GM18858 (cell line): ENCODE measurements at regions not wholly inside any gene's neighbourhood (a gene's known extent, or its start where the extent isn't known, plus 50 kb on each side); places are given as distances from the start of the nearest gene placed in this dataset.

Experiments used
- ATAC-seq: cut with Tn5 transposase; IDR thresholded peaks from one replicate; pipeline ENCODE4 v1.9.1; 2021; ENCODE audit not compliant: unreplicated experiment

- no peak for ATAC-seq
Observed at GRCh38 chr15:85976102-85976501, 103.6 kb upstream of the AGBL1 start.

GRCh38 chr15:85976986-85977385, 102.7 kb upstream of the AGBL1 start:
- ATAC-seq, result no peak

GRCh38 chr15:85977586-85977985, 102.1 kb upstream of the AGBL1 start:
- no peak for ATAC-seq

- no peak for ATAC-seq
Observed at GRCh38 chr15:85979929-85980328, 99.7 kb upstream of the AGBL1 start.

GRCh38 chr15:85980946-85981345, 98.7 kb upstream of the AGBL1 start:
- ATAC-seq, result no peak

GRCh38 chr15:85984241-85984640, 95.4 kb upstream of the AGBL1 start:
- ATAC-seq, result no peak

- ATAC-seq, result no peak
Observed at GRCh38 chr15:85986116-85986515, 93.6 kb upstream of the AGBL1 start.

- ATAC-seq, result no peak
Observed at GRCh38 chr15:85986741-85987140, 92.9 kb upstream of the AGBL1 start.

GRCh38 chr15:85988741-85989140, 90.9 kb upstream of the AGBL1 start:
- ATAC-seq, result no peak

GRCh38 chr15:85992224-85992623, 87.4 kb upstream of the AGBL1 start:
- ATAC-seq, result no peak

GRCh38 chr15:85993116-85993515, 86.6 kb upstream of the AGBL1 start:
- no peak for ATAC-seq

- ATAC-seq, result no peak
Observed at GRCh38 chr15:85997618-85998017, 82.1 kb upstream of the AGBL1 start.

GRCh38 chr15:85999658-86000057, 80.0 kb upstream of the AGBL1 start:
- ATAC-seq, result no peak

GRCh38 chr15:86001200-86001599, 78.5 kb upstream of the AGBL1 start:
- no peak for ATAC-seq

- no peak for ATAC-seq
Observed at GRCh38 chr15:86002444-86002843, 77.2 kb upstream of the AGBL1 start.

- ATAC-seq, result no peak
Observed at GRCh38 chr15:86004061-86004460, 75.6 kb upstream of the AGBL1 start.

- no peak for ATAC-seq
Observed at GRCh38 chr15:86006546-86006945, 73.1 kb upstream of the AGBL1 start.

- no peak for ATAC-seq
Observed at GRCh38 chr15:86009727-86010126, 69.9 kb upstream of the AGBL1 start.

- no peak for ATAC-seq
Observed at GRCh38 chr15:86010398-86010797, 69.3 kb upstream of the AGBL1 start.

GRCh38 chr15:86010891-86011290, 68.8 kb upstream of the AGBL1 start:
- ATAC-seq, result no peak

GRCh38 chr15:86014016-86014415, 65.7 kb upstream of the AGBL1 start:
- no peak for ATAC-seq

- no peak for ATAC-seq
Observed at GRCh38 chr15:86016750-86017149, 62.9 kb upstream of the AGBL1 start.

GRCh38 chr15:86018679-86019078, 61.0 kb upstream of the AGBL1 start:
- ATAC-seq, result no peak
